ENCODE measurements at regions not wholly inside any gene's neighbourhood (a gene's known extent, or its start where the extent isn't known, plus 50 kb on each side); places are given as distances from the start of the nearest gene placed in this dataset.

GRCh38 chr2:234665304-234665703 lies 168.4 kb upstream of the ARL4C start:
- DNase-seq = no peak
- Mint-ChIP-seq H3K4me1 (ENCODE audit: low read depth, unreplicated experiment) (peaks cover 12% of the 10 kb centered on the region), H3K27me3 (ENCODE audit: unreplicated experiment) (peaks cover 2% of the 10 kb centered on the region), H3K4me3 (ENCODE audit: unreplicated experiment) (no peak overlapping the region), H3K27ac (ENCODE audit: unreplicated experiment) (no peak overlapping the region), H3K9me3 (ENCODE audit: unreplicated experiment) (peaks cover 5% of the 10 kb centered on the region), H3K36me3 (ENCODE audit: unreplicated experiment) (peaks cover 23% of the 10 kb centered on the region)
- no peak for TF ChIP-seq CTCF (IDR thresholded peaks at IDR 0.05; ENCODE audit: partially characterized antibody, unreplicated experiment)

GRCh38 chr2:234661849-234662248 lies 165.0 kb upstream of the ARL4C start:
- H3K9me3 Mint-ChIP-seq (ENCODE audit: unreplicated experiment) = peaks cover 5% of the 10 kb centered on the region
- DNase-seq = no peak

DNA sequence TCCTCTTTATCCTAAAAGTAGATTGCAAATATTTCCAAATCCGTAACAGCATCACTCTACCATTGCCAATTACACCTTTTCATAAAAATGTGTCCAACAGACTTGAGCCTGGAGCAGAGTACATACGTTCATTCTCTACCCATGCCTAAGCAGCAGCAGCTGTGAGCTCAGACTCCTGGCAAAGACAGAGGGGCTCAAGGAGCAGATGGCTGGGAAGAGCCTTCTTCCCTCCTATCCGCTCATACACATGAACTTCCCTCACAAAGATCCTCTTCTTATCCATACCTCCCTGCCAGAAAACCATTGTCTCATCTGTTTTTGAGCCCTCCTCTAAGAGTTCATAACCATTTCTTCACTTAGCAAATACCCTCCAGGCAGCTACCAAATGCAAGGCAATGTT lies 164.3 kb upstream of the ARL4C start:
- peak; percentile 52 for DNase-seq
- peaks cover 25% of the 10 kb centered on the region for H3K36me3 Mint-ChIP-seq (ENCODE audit: unreplicated experiment)
- no peak for TF ChIP-seq CTCF (IDR thresholded peaks at IDR 0.05; ENCODE audit: partially characterized antibody, unreplicated experiment)
- H3K27me3 Mint-ChIP-seq (ENCODE audit: unreplicated experiment) = peaks cover 7% of the 10 kb centered on the region
- peaks cover 20% of the 10 kb centered on the region for H3K4me1 Mint-ChIP-seq (ENCODE audit: low read depth, unreplicated experiment)
- peaks cover 5% of the 10 kb centered on the region for H3K9me3 Mint-ChIP-seq (ENCODE audit: unreplicated experiment)
- peak overlapping the region; percentile 95 for H3K27ac Mint-ChIP-seq (ENCODE audit: unreplicated experiment)
- peak overlapping the region; percentile 43 for H3K4me3 Mint-ChIP-seq (ENCODE audit: unreplicated experiment)

More at GRCh38 chr2:234661849-234662248, 165.0 kb upstream of the ARL4C start:
- Mint-ChIP-seq H3K4me3 (ENCODE audit: unreplicated experiment) (no peak overlapping the region), H3K27ac (ENCODE audit: unreplicated experiment) (peak overlapping the region; percentile 95), H3K27me3 (ENCODE audit: unreplicated experiment) (peaks cover 5% of the 10 kb centered on the region), H3K36me3 (ENCODE audit: unreplicated experiment) (peaks cover 27% of the 10 kb centered on the region), H3K4me1 (ENCODE audit: low read depth, unreplicated experiment) (peaks cover 20% of the 10 kb centered on the region)
- TF ChIP-seq CTCF (IDR thresholded peaks at IDR 0.05; ENCODE audit: partially characterized antibody, unreplicated experiment) = no peak

DNA sequence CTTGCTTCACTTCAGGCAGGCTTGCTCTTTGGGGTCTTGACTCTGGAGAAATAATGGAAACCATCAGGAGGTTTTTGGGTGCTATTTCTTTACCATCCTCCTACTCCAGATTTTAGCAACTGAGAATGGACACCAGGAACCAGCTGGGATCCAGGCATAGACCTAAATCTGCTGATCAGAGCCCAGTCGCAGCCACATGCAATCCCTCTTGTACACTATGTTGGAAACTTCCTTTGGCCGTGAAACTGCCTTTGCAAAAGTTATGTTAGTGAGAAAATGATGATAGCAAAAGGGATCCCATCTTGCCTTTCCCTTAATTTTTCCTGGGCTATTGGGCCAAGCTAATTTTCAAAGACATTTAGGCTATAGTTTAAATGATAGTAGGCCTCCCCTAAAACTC lies 158.8 kb upstream of the ARL4C start:
- Mint-ChIP-seq H3K9me3 (ENCODE audit: unreplicated experiment) (peaks cover 2% of the 10 kb centered on the region), H3K4me1 (ENCODE audit: low read depth, unreplicated experiment) (peaks cover 7% of the 10 kb centered on the region), H3K4me3 (ENCODE audit: unreplicated experiment) (no peak overlapping the region), H3K36me3 (ENCODE audit: unreplicated experiment) (peaks cover 4% of the 10 kb centered on the region), H3K27me3 (ENCODE audit: unreplicated experiment) (peaks cover 5% of the 10 kb centered on the region), H3K27ac (ENCODE audit: unreplicated experiment) (no peak overlapping the region)
- no peak for TF ChIP-seq CTCF (IDR thresholded peaks at IDR 0.05; ENCODE audit: partially characterized antibody, unreplicated experiment)
- DNase-seq = no peak

GRCh38 chr2:234650911-234651310 lies 154.0 kb upstream of the ARL4C start:
- H3K27ac Mint-ChIP-seq (ENCODE audit: unreplicated experiment) = no peak overlapping the region
- no peak overlapping the region for H3K4me3 Mint-ChIP-seq (ENCODE audit: unreplicated experiment)
- TF ChIP-seq CTCF (IDR thresholded peaks at IDR 0.05; ENCODE audit: partially characterized antibody, unreplicated experiment) = no peak
- H3K4me1 Mint-ChIP-seq (ENCODE audit: low read depth, unreplicated experiment) = no peaks in the 10 kb centered on the region
- DNase-seq = no peak
- H3K9me3 Mint-ChIP-seq (ENCODE audit: unreplicated experiment) = peaks cover 4% of the 10 kb centered on the region
- no peaks in the 10 kb centered on the region for H3K27me3 Mint-ChIP-seq (ENCODE audit: unreplicated experiment)
- peaks cover 5% of the 10 kb centered on the region for H3K36me3 Mint-ChIP-seq (ENCODE audit: unreplicated experiment)

All from glutamatergic neuron (in vitro differentiated cells).